Esophagus squamous epithelium (tissue), 5 donors: ENCODE measurements at regions not wholly inside any gene's neighbourhood (a gene's known extent, or its start where the extent isn't known, plus 50 kb on each side); places are given as distances from the start of the nearest gene placed in this dataset.

ENCODE experiments used
- DNase-seq: peaks from one replicate; lab custom pipeline; 2025; lab: John Stamatoyannopoulos, UW
- H3K27ac ChIP-seq, 4 donors: fragments of 200-600 bp; sonication (generic); one replicate each; pipeline ENCODE4 v1.5.1; 2016 to 2019; ENCODE audit warnings: mild to moderate bottlenecking in 1 of 4
- H3K27me3 ChIP-seq, 4 donors: fragments of 200-600 bp; sonication (generic); 1 replicate in 3 of 4; 2 replicates in 1 of 4; pipeline versions ENCODE4 v1.5.1 to v1.6.0; 2017 to 2021; ENCODE audit warnings: antibody characterized with exemption in 1 of 4
- H3K36me3 ChIP-seq, 3 donors: fragments of 200-600 bp; sonication (generic); one replicate each; pipeline ENCODE4 v1.5.1; 2016 to 2019
- H3K4me1 ChIP-seq, 3 donors: fragments of 200-600 bp; sonication (generic); one replicate each; pipeline ENCODE4 v1.5.1; 2017 to 2019
- H3K4me3 ChIP-seq, 4 donors: fragments of 200-600 bp; sonication (generic); 1 replicate in 3 of 4; 2 replicates in 1 of 4; pipeline ENCODE4 v1.5.1; 2016 to 2019; ENCODE audit warnings: mild to moderate bottlenecking in 2 of 4, moderate library complexity in 1 of 4
- H3K9me3 ChIP-seq, 3 donors: fragments of 200-600 bp; sonication (generic); one replicate each; pipeline ENCODE4 v1.5.1; 2016 to 2019
- CTCF ChIP-seq, 6 experiments: fragments of 450-650 bp in 4 of 6; fragments of 200-600 bp in 2 of 6; sonication (generic) in 2 of 6; IDR thresholded peaks; one replicate each; pipeline ENCODE4 v1.5.1; 2016 to 2019; ENCODE audit warnings: antibody characterized with exemption in 6 of 6, mild to moderate bottlenecking in 4 of 6, moderate library complexity in 4 of 6
- POLR2A ChIP-seq, 4 donors: fragments of 450-650 bp; IDR thresholded peaks; one replicate each; pipeline ENCODE4 v1.6.1; 2017; ENCODE audit warnings: antibody characterized with exemption in 4 of 4, mild to moderate bottlenecking in 4 of 4, moderate library complexity in 3 of 4
- WGBS, 2 donors: methylation state at CpG; one replicate each; pipeline ENCODE4 v1.1.5; 2018; 5-methylcytosine and 5-hydroxymethylcytosine counted together
- intact Hi-C: fragments of 100-400 bp; cut with DNase I; formaldehyde crosslinking; loops from one replicate; pipeline ENCODE4 v1.15.0; 2022
- donor health status: DM: yes; HTN: yes; CAD: no.

GRCh38 chr10:88121361-88121760 lies 257.9 kb downstream of the PTEN start:
- no peak overlapping the region for H3K27ac ChIP-seq
- no peak for DNase-seq
- WGBS, 2 donors = 93 to 94% methylated on average over 6 of the region's 6 CpGs

GRCh38 chr10:88122145-88122544 lies 258.7 kb downstream of the PTEN start:
- H3K4me1 ChIP-seq = peaks cover 0 to 10% (median 0%) of the 10 kb centered on the region in 3 donors
- DNase-seq = no peak
- intact Hi-C loops = no loop called here
- no peak overlapping the region for H3K27ac ChIP-seq
- TF ChIP-seq POLR2A (IDR thresholded peaks at IDR 0.05) (no peak), CTCF (IDR thresholded peaks at IDR 0.05) (no peak)
- H3K9me3 ChIP-seq = no peaks in the 10 kb centered on the region
- H3K4me3 ChIP-seq = no peak overlapping the region
- H3K27me3 ChIP-seq = no peaks in the 10 kb centered on the region
- H3K36me3 ChIP-seq = no peaks in the 10 kb centered on the region
- WGBS, 2 donors = 61 to 77% methylated on average over 7 of the region's 7 CpGs

More at GRCh38 chr10:88121361-88121760, 257.9 kb downstream of the PTEN start:
- TF ChIP-seq CTCF (IDR thresholded peaks at IDR 0.05) = no peak
- TF ChIP-seq POLR2A (IDR thresholded peaks at IDR 0.05) = no peak
- no peak overlapping the region for H3K4me3 ChIP-seq
- H3K36me3 ChIP-seq = no peaks in the 10 kb centered on the region
- H3K4me1 ChIP-seq = peaks cover 0 to 15% (median 0%) of the 10 kb centered on the region in 3 donors
- intact Hi-C loops = no loop called here
- H3K9me3 ChIP-seq = no peaks in the 10 kb centered on the region
- H3K27me3 ChIP-seq = no peaks in the 10 kb centered on the region

- Histone ChIP-seq H3K4me1 (peaks cover 0 to 10% (median 0%) of the 10 kb centered on the region in 3 donors), H3K4me3 (no peak overlapping the region), H3K27me3 (no peaks in the 10 kb centered on the region), H3K27ac (no peak overlapping the region), H3K9me3 (no peaks in the 10 kb centered on the region), H3K36me3 (no peaks in the 10 kb centered on the region)
- no peak for DNase-seq
- intact Hi-C loops = no loop called here
- no peak for TF ChIP-seq POLR2A (IDR thresholded peaks at IDR 0.05)
- no peak for TF ChIP-seq CTCF (IDR thresholded peaks at IDR 0.05)
- WGBS, 2 donors = 93 to 96% methylated on average over 3 to 4 of the region's 4 CpGs
Observed at GRCh38 chr10:88122576-88122975, 259.2 kb downstream of the PTEN start.

- Histone ChIP-seq H3K27ac (no peak overlapping the region), H3K36me3 (no peaks in the 10 kb centered on the region), H3K4me1 (peaks cover 0 to 7% (median 0%) of the 10 kb centered on the region in 3 donors), H3K4me3 (no peak overlapping the region), H3K9me3 (no peaks in the 10 kb centered on the region), H3K27me3 (no peaks in the 10 kb centered on the region)
- DNase-seq = no peak
- intact Hi-C loops = no loop called here
- TF ChIP-seq CTCF (IDR thresholded peaks at IDR 0.05) (no peak), POLR2A (IDR thresholded peaks at IDR 0.05) (no peak)
- 67 to 77% methylated on average over 1 of the region's 1 CpG for WGBS, 2 donors
Observed at GRCh38 chr10:88125766-88126165, 262.3 kb downstream of the PTEN start.

GRCh38 chr10:88126699-88127098 lies 263.3 kb downstream of the PTEN start:
- DNase-seq = no peak
- Histone ChIP-seq H3K4me1 (peaks cover 0 to 14% (median 0%) of the 10 kb centered on the region in 3 donors), H3K9me3 (no peaks in the 10 kb centered on the region), H3K27ac (no peak overlapping the region), H3K4me3 (no peak overlapping the region), H3K36me3 (no peaks in the 10 kb centered on the region), H3K27me3 (no peaks in the 10 kb centered on the region)
- intact Hi-C loops = no loop called here
- 72 to 77% methylated on average over 1 of the region's 1 CpG for WGBS, 2 donors
- no peak for TF ChIP-seq POLR2A (IDR thresholded peaks at IDR 0.05)
- no peak for TF ChIP-seq CTCF (IDR thresholded peaks at IDR 0.05)
